ENCODE measurements at regions not wholly inside any gene's neighbourhood (a gene's known extent, or its start where the extent isn't known, plus 50 kb on each side); places are given as distances from the start of the nearest gene placed in this dataset.

DNA sequence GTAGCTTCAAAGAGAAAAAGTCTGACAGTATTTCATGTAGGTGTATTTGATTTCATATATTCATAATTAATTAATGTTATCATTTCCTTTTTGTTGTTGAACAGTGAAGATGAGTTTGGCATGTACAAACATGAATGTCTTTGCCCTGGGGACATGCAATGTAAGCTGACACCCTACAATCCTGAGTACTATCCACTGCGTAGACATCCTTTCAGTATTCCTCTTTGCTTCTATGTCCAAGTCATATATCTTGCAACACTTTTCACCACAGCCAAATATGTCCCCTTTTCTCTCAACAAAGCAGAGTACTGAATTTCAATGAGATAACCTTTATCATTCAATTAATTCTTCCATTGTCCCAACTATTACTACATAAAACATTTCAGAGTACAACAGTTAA, 93.6 kb downstream of the GPR37 start:
- Histone ChIP-seq H3K9me2 (no peaks in the 10 kb centered on the region), H3K9me3 (no peaks in the 10 kb centered on the region), H4K20me1 (ENCODE audit: insufficient read depth) (no peaks in the 10 kb centered on the region), H3K27ac (ENCODE audit: low read depth in 2 of 2, low read length in 1 of 2) (no peak overlapping the region), H3K4me2 (no peak overlapping the region), H3K36me3 (replicated peaks in 1 of 2; ENCODE audit: control insufficient read depth in 1 of 2, insufficient read depth in 2 of 2, low read length in 1 of 2) (no peaks in the 10 kb centered on the region), H3K4me3 (ENCODE audit: low read depth in 2 of 2, low read length in 1 of 2) (no peak overlapping the region), H2AFZ (ENCODE audit: low read depth) (no peak overlapping the region), H3K27me3 (ENCODE audit: insufficient read depth) (no peaks in the 10 kb centered on the region), H3K79me2 (ENCODE audit: insufficient read depth) (no peaks in the 10 kb centered on the region), H3K4me1 (ENCODE audit: control insufficient read depth in 1 of 2, insufficient read depth in 2 of 2, low read depth in 1 of 2, low read length in 1 of 2) (peaks cover 0 to 2% of the 10 kb centered on the region in 2 experiments; a peak in 1 of 4 replicates), H3K9ac (no peak overlapping the region), H3F3A (replicated peaks; ENCODE audit: insufficient read depth) (no peaks in the 10 kb centered on the region)
- ChIA-PET POLR2A (no interaction called here), CTCF (interaction anchor here (1.0 to 1.2 kb wide), 2 partner anchors 9 to 11 kb away, joined by 3 read pairs; no protein-coding TSS in a partner anchor)
- no peak for TF ChIP-seq RXRA (IDR thresholded peaks at IDR 0.05; ENCODE audit: borderline replicate concordance, low read depth)
- TF ChIP-seq FOXM1 (IDR thresholded peaks at IDR 0.05; ENCODE audit: low read depth): no peak
- TF ChIP-seq, protein P1, sequence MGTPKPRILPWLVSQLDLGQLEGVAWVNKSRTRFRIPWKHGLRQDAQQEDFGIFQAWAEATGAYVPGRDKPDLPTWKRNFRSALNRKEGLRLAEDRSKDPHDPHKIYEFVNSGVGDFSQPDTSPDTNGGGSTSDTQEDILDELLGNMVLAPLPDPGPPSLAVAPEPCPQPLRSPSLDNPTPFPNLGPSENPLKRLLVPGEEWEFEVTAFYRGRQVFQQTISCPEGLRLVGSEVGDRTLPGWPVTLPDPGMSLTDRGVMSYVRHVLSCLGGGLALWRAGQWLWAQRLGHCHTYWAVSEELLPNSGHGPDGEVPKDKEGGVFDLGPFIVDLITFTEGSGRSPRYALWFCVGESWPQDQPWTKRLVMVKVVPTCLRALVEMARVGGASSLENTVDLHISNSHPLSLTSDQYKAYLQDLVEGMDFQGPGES (IDR thresholded peaks at IDR 0.05; ENCODE audit: low read depth, low read length): no peak
- TF ChIP-seq, protein P2, sequence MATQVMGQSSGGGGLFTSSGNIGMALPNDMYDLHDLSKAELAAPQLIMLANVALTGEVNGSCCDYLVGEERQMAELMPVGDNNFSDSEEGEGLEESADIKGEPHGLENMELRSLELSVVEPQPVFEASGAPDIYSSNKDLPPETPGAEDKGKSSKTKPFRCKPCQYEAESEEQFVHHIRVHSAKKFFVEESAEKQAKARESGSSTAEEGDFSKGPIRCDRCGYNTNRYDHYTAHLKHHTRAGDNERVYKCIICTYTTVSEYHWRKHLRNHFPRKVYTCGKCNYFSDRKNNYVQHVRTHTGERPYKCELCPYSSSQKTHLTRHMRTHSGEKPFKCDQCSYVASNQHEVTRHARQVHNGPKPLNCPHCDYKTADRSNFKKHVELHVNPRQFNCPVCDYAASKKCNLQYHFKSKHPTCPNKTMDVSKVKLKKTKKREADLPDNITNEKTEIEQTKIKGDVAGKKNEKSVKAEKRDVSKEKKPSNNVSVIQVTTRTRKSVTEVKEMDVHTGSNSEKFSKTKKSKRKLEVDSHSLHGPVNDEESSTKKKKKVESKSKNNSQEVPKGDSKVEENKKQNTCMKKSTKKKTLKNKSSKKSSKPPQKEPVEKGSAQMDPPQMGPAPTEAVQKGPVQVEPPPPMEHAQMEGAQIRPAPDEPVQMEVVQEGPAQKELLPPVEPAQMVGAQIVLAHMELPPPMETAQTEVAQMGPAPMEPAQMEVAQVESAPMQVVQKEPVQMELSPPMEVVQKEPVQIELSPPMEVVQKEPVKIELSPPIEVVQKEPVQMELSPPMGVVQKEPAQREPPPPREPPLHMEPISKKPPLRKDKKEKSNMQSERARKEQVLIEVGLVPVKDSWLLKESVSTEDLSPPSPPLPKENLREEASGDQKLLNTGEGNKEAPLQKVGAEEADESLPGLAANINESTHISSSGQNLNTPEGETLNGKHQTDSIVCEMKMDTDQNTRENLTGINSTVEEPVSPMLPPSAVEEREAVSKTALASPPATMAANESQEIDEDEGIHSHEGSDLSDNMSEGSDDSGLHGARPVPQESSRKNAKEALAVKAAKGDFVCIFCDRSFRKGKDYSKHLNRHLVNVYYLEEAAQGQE (IDR thresholded peaks at IDR 0.05; ENCODE audit: low read depth, low read length): no peak
- WGBS (ENCODE audit: low lambda C conversion rate): 71% methylated on average over 1 of the region's 1 CpG
- DNase-seq: no peak

DNA sequence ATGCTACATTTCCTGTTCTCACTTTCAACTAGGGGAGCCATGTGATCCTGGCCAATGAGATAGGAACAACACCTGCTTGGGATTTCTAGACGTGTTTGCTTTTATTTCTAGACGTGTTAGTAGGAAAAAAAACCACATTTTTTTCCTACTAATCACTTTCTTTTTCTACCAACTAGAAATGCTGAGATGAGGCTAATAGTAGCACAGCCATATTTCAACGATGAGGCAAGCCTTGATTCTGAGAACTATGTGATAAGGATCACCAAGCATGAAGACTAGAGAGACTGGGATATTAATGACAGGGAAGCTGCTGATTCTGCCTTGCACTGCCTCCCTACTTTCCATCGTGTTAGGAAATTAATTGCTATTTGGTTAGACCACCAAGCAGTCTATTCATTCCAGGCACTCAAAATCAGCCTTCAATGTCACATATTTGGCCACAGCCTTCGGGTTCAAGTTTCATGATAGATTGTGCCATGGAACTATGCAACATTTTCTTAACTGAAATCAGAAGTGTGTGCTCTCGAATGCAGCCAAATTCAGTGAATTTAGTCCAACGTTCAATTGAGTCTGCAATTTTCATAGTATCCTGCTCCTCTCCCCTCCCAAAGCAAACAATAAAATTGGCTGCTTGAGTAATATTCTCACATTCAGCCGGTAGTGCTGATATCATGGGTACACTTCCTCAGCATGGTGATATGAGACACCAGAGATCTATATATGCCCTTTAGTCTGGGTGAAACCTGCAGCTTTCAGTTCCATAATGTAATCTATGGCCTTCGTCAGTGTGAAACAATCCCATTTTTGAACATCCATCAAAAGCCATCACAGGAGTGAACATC, 98.1 kb downstream of the GPR37 start:
- H3K4me2 ChIP-seq: no peak overlapping the region
- TF ChIP-seq GATA2 (CRISPR knock-in tag; IDR thresholded peaks at IDR 0.05) (no peak), RCOR1 (IDR thresholded peaks at IDR 0.05; ENCODE audit: low read length) (no peak), MEF2A (IDR thresholded peaks at IDR 0.05; ENCODE audit: borderline replicate concordance, low read depth) (no peak), MXI1 (IDR thresholded peaks at IDR 0.05; ENCODE audit: low read depth, low read length) (no peak), TEAD4 (IDR thresholded peaks at IDR 0.05; ENCODE audit: borderline replicate concordance, insufficient read depth) (no peak), EZH2phosphoT487 (IDR thresholded peaks at IDR 0.05; ENCODE audit: borderline replicate concordance, low read depth) (no peak), RFX5 (IDR thresholded peaks at IDR 0.05; ENCODE audit: low read length) (no peak), JUND (IDR thresholded peaks at IDR 0.05) (no peak), RXRA (IDR thresholded peaks at IDR 0.05; ENCODE audit: borderline replicate concordance, low read depth) (no peak), CHD2 (IDR thresholded peaks at IDR 0.05; ENCODE audit: low read length, partially characterized antibody) (no peak), POLR2AphosphoS5 (IDR thresholded peaks at IDR 0.05; ENCODE audit: low read depth, low read length) (no peak), YY1 (IDR thresholded peaks at IDR 0.05; ENCODE audit: low read depth) (no peak)
- TF ChIP-seq, protein P2 (IDR thresholded peaks at IDR 0.05; ENCODE audit: low read depth, low read length): no peak
- TF ChIP-seq, protein P1 (IDR thresholded peaks at IDR 0.05; ENCODE audit: low read depth, low read length): no peak

More for the DNA sequence above, 98.1 kb downstream of the GPR37 start:
- ChIA-PET CTCF (no interaction called here), POLR2A (no interaction called here)
- Histone ChIP-seq H3K27me3 (ENCODE audit: insufficient read depth) (no peaks in the 10 kb centered on the region), H3K9ac (no peak overlapping the region), H3K9me3 (no peaks in the 10 kb centered on the region), H3K79me2 (ENCODE audit: insufficient read depth) (no peaks in the 10 kb centered on the region), H3K36me3 (replicated peaks in 1 of 2; ENCODE audit: control insufficient read depth in 1 of 2, insufficient read depth in 2 of 2, low read length in 1 of 2) (no peaks in the 10 kb centered on the region), H4K20me1 (ENCODE audit: insufficient read depth) (no peaks in the 10 kb centered on the region), H3K4me1 (ENCODE audit: control insufficient read depth in 1 of 2, insufficient read depth in 2 of 2, low read depth in 1 of 2, low read length in 1 of 2) (peaks cover 0 to 3% of the 10 kb centered on the region in 2 experiments; a peak in 1 of 4 replicates), H2AFZ (ENCODE audit: low read depth) (no peak overlapping the region), H3K4me3 (ENCODE audit: low read depth in 2 of 2, low read length in 1 of 2) (no peak overlapping the region), H3F3A (replicated peaks; ENCODE audit: insufficient read depth) (no peaks in the 10 kb centered on the region), H3K9me2 (no peaks in the 10 kb centered on the region), H3K27ac (ENCODE audit: low read depth in 2 of 2, low read length in 1 of 2) (no peak overlapping the region)
- WGBS (ENCODE audit: low lambda C conversion rate): 40% methylated on average over 9 of the region's 9 CpGs
- DNase-seq: no peak

Measured in SK-N-SH (cell line).